ENCODE measurements at regions not wholly inside any gene's neighbourhood (a gene's known extent, or its start where the extent isn't known, plus 50 kb on each side); places are given as distances from the start of the nearest gene placed in this dataset.

DNA sequence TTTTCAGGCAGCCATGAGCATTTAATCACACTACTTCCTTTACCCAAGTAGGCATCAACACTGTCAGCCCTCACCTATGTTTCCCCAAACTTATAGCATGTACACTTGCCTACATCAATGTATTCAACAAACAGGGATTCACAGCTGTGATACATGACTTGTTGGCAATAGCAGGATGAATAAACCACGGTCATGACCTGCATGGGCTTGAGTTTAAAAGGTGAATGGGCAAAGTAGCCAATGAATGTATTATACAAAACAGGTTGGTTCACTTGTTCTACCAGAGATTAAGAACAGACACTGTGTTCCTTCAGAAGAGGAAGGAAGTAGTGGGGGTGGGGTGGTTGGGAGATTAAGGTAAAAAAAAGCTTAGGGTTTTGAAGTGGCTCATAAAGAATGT lies 861.9 kb upstream of the SEMA6D start:
- no peak overlapping the region for H3K4me3 ChIP-seq (ENCODE audit: low read length)
- no peak overlapping the region for H3K27ac ChIP-seq (ENCODE audit: low read length)
- ChIA-PET CTCF (no interaction called here), POLR2A (ENCODE audit: unreplicated experiment) (no interaction called here)
- no TSS peak for BruUV-seq (replicated peaks)
- H3K27me3 ChIP-seq (ENCODE audit: low read length), result no peaks in the 10 kb centered on the region
- intact Hi-C loops (cut with micrococcal nuclease), result no loop called here
- no peaks in the 10 kb centered on the region for H3K36me3 ChIP-seq (ENCODE audit: low read depth, low read length)
- H3K9ac ChIP-seq (ENCODE audit: low read length), result no peak overlapping the region
- TF ChIP-seq EZH2phosphoT487 (IDR thresholded peaks at IDR 0.05; ENCODE audit: borderline replicate concordance, low read length) (no peak), EZH2 (IDR thresholded peaks at IDR 0.05; ENCODE audit: low read length, unreplicated experiment) (no peak)
- TF ChIP-seq, protein P1, sequence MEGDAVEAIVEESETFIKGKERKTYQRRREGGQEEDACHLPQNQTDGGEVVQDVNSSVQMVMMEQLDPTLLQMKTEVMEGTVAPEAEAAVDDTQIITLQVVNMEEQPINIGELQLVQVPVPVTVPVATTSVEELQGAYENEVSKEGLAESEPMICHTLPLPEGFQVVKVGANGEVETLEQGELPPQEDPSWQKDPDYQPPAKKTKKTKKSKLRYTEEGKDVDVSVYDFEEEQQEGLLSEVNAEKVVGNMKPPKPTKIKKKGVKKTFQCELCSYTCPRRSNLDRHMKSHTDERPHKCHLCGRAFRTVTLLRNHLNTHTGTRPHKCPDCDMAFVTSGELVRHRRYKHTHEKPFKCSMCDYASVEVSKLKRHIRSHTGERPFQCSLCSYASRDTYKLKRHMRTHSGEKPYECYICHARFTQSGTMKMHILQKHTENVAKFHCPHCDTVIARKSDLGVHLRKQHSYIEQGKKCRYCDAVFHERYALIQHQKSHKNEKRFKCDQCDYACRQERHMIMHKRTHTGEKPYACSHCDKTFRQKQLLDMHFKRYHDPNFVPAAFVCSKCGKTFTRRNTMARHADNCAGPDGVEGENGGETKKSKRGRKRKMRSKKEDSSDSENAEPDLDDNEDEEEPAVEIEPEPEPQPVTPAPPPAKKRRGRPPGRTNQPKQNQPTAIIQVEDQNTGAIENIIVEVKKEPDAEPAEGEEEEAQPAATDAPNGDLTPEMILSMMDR (conservative IDR thresholded peaks at IDR 0.05; ENCODE audit: low read depth, low read length), result no peak
- H4K20me1 ChIP-seq (ENCODE audit: low read length), result no peaks in the 10 kb centered on the region
- H3K4me1 ChIP-seq (ENCODE audit: insufficient read depth, low read length), result no peaks in the 10 kb centered on the region
- H3K9me3 ChIP-seq (ENCODE audit: low read length), result no peaks in the 10 kb centered on the region
- no peak overlapping the region for H3K4me2 ChIP-seq (ENCODE audit: low read length)
- H3F3A ChIP-seq (ENCODE audit: low read length, unreplicated experiment), result no peaks in the 10 kb centered on the region
- no peaks in the 10 kb centered on the region for H3K79me2 ChIP-seq (ENCODE audit: low read length)
- H2AFZ ChIP-seq (ENCODE audit: low read length), result no peak overlapping the region
- H3K9me2 ChIP-seq (replicated peaks; ENCODE audit: low read length), result no peaks in the 10 kb centered on the region
- DNase-seq (no peak), ATAC-seq (no peak)

DNA sequence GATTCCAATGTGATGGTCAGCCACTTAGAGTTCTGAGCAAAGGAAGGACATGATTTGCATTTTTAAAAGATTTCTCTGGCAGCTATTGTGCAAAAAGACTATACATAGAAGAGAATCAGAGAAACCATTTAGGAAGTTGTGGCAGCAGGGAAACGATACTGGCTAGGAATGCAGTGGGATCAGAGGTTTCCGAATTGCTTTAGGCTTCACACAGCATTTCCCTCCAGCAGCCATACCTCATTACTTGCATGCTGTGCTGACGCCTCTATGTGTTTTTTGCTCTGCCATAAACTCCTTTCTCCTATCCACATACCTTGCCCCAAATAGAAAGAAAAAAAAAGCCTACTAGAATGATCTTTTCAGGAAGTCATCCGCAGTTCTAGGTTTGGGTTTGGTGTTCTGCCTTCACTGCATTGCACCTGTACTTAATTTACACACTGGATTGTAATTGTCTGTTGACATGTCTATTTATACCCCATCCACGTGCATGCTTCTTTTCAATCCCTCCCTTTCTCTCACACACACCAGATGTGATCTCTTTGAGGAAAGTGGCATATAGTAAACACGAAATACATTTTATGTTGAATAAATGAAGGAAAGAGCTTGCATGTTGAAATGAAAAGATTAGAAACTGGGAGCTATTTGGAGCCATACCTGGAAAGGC lies 860.3 kb upstream of the SEMA6D start:
- intact Hi-C loops (cut with micrococcal nuclease), result no loop called here
- ATAC-seq (no peak), DNase-seq (no peak)
- Histone ChIP-seq H2AFZ (ENCODE audit: low read length) (no peak overlapping the region), H3K9ac (ENCODE audit: low read length) (no peak overlapping the region), H3K9me2 (replicated peaks; ENCODE audit: low read length) (no peaks in the 10 kb centered on the region), H3F3A (ENCODE audit: low read length, unreplicated experiment) (no peaks in the 10 kb centered on the region), H3K9me3 (ENCODE audit: low read length) (no peaks in the 10 kb centered on the region), H3K36me3 (ENCODE audit: low read depth, low read length) (no peaks in the 10 kb centered on the region), H3K4me3 (ENCODE audit: low read length) (no peak overlapping the region), H3K4me1 (ENCODE audit: insufficient read depth, low read length) (no peaks in the 10 kb centered on the region), H3K27ac (ENCODE audit: low read length) (no peak overlapping the region), H3K4me2 (ENCODE audit: low read length) (no peak overlapping the region), H3K79me2 (ENCODE audit: low read length) (no peaks in the 10 kb centered on the region), H3K27me3 (ENCODE audit: low read length) (no peaks in the 10 kb centered on the region), H4K20me1 (ENCODE audit: low read length) (no peaks in the 10 kb centered on the region)
- TF ChIP-seq, protein P1 (conservative IDR thresholded peaks at IDR 0.05; ENCODE audit: low read depth, low read length), result no peak
- TF ChIP-seq EZH2phosphoT487 (IDR thresholded peaks at IDR 0.05; ENCODE audit: borderline replicate concordance, low read length), result no peak
- ChIA-PET POLR2A (ENCODE audit: unreplicated experiment) (no interaction called here), CTCF (no interaction called here)
- BruUV-seq (replicated peaks), result no TSS peak

DNA sequence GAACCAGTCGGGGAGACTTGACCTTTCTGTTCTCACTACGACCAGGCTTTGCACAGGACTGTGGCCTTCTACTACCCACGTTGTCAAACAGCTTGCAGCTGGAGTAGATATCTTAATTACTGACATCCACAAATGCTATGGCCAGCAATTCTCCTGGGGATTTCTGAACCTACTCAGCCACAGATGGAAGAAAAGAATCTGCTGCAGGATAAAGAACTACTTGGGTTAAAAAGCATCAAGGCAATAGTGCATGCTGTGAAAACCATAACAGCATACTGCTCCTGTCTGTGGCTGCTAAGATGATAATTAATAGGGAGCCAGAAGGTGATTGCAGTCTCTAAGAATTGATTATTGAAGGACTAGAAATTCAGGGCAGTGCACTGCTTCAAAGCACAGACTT lies 859.2 kb upstream of the SEMA6D start:
- H3K9ac ChIP-seq (ENCODE audit: low read length), result no peak overlapping the region
- H3K27ac ChIP-seq (ENCODE audit: low read length), result no peak overlapping the region
- no peak overlapping the region for H3K4me2 ChIP-seq (ENCODE audit: low read length)
- intact Hi-C loops (cut with micrococcal nuclease), result no loop called here
- H3F3A ChIP-seq (ENCODE audit: low read length, unreplicated experiment), result no peaks in the 10 kb centered on the region
- no TSS peak for BruUV-seq (replicated peaks)
- H4K20me1 ChIP-seq (ENCODE audit: low read length), result no peaks in the 10 kb centered on the region
- H2AFZ ChIP-seq (ENCODE audit: low read length), result no peak overlapping the region
- no peak for TF ChIP-seq EZH2phosphoT487 (IDR thresholded peaks at IDR 0.05; ENCODE audit: borderline replicate concordance, low read length)
- TF ChIP-seq, protein P1 (conservative IDR thresholded peaks at IDR 0.05; ENCODE audit: low read depth, low read length), result no peak
- H3K79me2 ChIP-seq (ENCODE audit: low read length), result no peaks in the 10 kb centered on the region
- H3K4me1 ChIP-seq (ENCODE audit: insufficient read depth, low read length), result no peaks in the 10 kb centered on the region
- H3K27me3 ChIP-seq (ENCODE audit: low read length), result no peaks in the 10 kb centered on the region
- ATAC-seq (no peak), DNase-seq (no peak)
- POLR2A ChIA-PET (ENCODE audit: unreplicated experiment), result no interaction called here
- no peaks in the 10 kb centered on the region for H3K9me3 ChIP-seq (ENCODE audit: low read length)
- H3K36me3 ChIP-seq (ENCODE audit: low read depth, low read length), result no peaks in the 10 kb centered on the region
- CTCF ChIA-PET, result no interaction called here
- no peaks in the 10 kb centered on the region for H3K9me2 ChIP-seq (replicated peaks; ENCODE audit: low read length)
- no peak overlapping the region for H3K4me3 ChIP-seq (ENCODE audit: low read length)

Data from PC-3 (cell line).